CD8-positive, alpha-beta memory T cell (primary cell): ENCODE measurements at regions not wholly inside any gene's neighbourhood (a gene's known extent, or its start where the extent isn't known, plus 50 kb on each side); places are given as distances from the start of the nearest gene placed in this dataset.

ENCODE experiments used
- CTCF ChIA-PET: fragments of 350-600 bp; sonication (Branson Sonifier 250); formaldehyde crosslinking; loops from one replicate; lab custom pipeline; 2021; ENCODE audit warnings: antibody characterized with exemption; lab: Charles Lee
- POLR2A ChIA-PET: fragments of 350-600 bp; sonication (Branson Sonifier 250); formaldehyde crosslinking; loops from one replicate; lab custom pipeline; 2021; ENCODE audit warnings: antibody characterized with exemption; lab: Charles Lee
- DNase-seq, 5 donors: peaks; one replicate each; pipeline versions ENCODE4 v3.0.0 to v3.0.0-alpha.2; 2020 to 2022; ENCODE audit warnings: mixed read lengths in 1 of 5
- H3K27ac ChIP-seq: one replicate; pipeline ENCODE4 v1.7.0; 2013; ENCODE audit warnings: low read depth, mild to moderate bottlenecking, low read length, moderate library complexity
- H3K27me3 ChIP-seq: 2 replicates; pipeline ENCODE4 v1.7.0; 2013; ENCODE audit warnings: low read length, mild to moderate bottlenecking; ENCODE audit not compliant: insufficient read depth, poor library complexity, severe bottlenecking
- H3K36me3 ChIP-seq: 2 replicates; pipeline ENCODE4 v1.7.0; 2013; ENCODE audit warnings: mild to moderate bottlenecking, low read length, moderate library complexity; ENCODE audit not compliant: insufficient read depth
- H3K4me1 ChIP-seq: 2 replicates; pipeline ENCODE4 v1.7.0; 2013; ENCODE audit warnings: mild to moderate bottlenecking, low read length, moderate library complexity; ENCODE audit not compliant: insufficient read depth
- H3K4me3 ChIP-seq: 2 replicates; pipeline ENCODE4 v1.7.0; 2013; ENCODE audit warnings: mild to moderate bottlenecking, low read length
- H3K9me3 ChIP-seq: 2 replicates; pipeline ENCODE4 v1.7.0; 2013; ENCODE audit warnings: mild to moderate bottlenecking, low read length
- H3K27ac Mint-ChIP-seq, 8 donors: one replicate each; pipeline ENCODE4 v1.8.0; 2020 to 2021; ENCODE audit warnings: mixed read lengths in 8 of 8, mild to moderate bottlenecking in 6 of 8, inconsistent platforms in 3 of 8, moderate library complexity in 3 of 8
- H3K27me3 Mint-ChIP-seq, 2 donors: one replicate each; pipeline ENCODE4 v1.8.0; 2020 to 2021; ENCODE audit warnings: mixed read lengths in 2 of 2, mild to moderate bottlenecking in 1 of 2, moderate library complexity in 1 of 2
- H3K36me3 Mint-ChIP-seq, 3 donors: one replicate each; pipeline ENCODE4 v1.8.0; 2020 to 2021; ENCODE audit warnings: mixed read lengths in 3 of 3, inconsistent platforms in 1 of 3, mild to moderate bottlenecking in 1 of 3
- H3K4me1 Mint-ChIP-seq, 3 donors: one replicate each; pipeline ENCODE4 v1.8.0; 2020 to 2021; ENCODE audit warnings: mixed read lengths in 3 of 3, inconsistent platforms in 1 of 3, mild to moderate bottlenecking in 1 of 3
- H3K4me3 Mint-ChIP-seq, 7 donors: one replicate each; pipeline ENCODE4 v1.8.0; 2020 to 2021; ENCODE audit warnings: mixed read lengths in 7 of 7, mild to moderate bottlenecking in 6 of 7, moderate library complexity in 4 of 7, inconsistent platforms in 2 of 7
- H3K9me3 Mint-ChIP-seq, 5 donors: one replicate each; pipeline ENCODE4 v1.8.0; 2020 to 2022; ENCODE audit warnings: mixed read lengths in 5 of 5, mild to moderate bottlenecking in 3 of 5, moderate library complexity in 2 of 5, inconsistent platforms in 1 of 5

DNA sequence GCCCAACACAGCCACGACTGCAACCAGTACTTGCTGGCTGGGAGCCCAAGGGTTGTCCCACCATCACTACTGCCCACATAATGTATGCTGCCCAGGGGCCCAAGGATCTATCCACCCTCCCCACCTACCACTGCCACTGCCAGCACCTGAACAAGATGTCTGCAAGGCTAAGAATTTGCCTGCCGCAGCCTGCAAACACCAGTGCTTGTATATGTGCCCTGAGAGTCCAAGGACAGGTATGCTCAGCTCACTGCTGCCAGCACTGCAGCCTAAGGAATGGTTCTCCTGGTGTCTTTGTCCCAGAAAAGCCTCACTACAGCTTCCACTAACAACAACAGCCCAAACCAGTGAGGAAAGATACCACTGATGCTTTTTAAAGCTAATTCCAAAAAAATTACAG is 1174.0 kb downstream of the SORCS1 start:
- H3K36me3 Mint-ChIP-seq, result no peaks in the 10 kb centered on the region
- no peak for DNase-seq
- H3K27me3 Mint-ChIP-seq, result no peaks in the 10 kb centered on the region
- peaks cover 0 to 14% (median 11%) of the 10 kb centered on the region in 5 donors for H3K9me3 Mint-ChIP-seq
- Histone ChIP-seq H3K4me3 (no peak overlapping the region), H3K27ac (no peak overlapping the region), H3K9me3 (no peaks in the 10 kb centered on the region), H3K4me1 (no peaks in the 10 kb centered on the region), H3K36me3 (no peaks in the 10 kb centered on the region), H3K27me3 (no peaks in the 10 kb centered on the region)
- no peak overlapping the region for H3K27ac Mint-ChIP-seq
- H3K4me3 Mint-ChIP-seq, result no peak overlapping the region
- no peaks in the 10 kb centered on the region for H3K4me1 Mint-ChIP-seq
- ChIA-PET POLR2A (no interaction called here), CTCF (no interaction called here)

DNA sequence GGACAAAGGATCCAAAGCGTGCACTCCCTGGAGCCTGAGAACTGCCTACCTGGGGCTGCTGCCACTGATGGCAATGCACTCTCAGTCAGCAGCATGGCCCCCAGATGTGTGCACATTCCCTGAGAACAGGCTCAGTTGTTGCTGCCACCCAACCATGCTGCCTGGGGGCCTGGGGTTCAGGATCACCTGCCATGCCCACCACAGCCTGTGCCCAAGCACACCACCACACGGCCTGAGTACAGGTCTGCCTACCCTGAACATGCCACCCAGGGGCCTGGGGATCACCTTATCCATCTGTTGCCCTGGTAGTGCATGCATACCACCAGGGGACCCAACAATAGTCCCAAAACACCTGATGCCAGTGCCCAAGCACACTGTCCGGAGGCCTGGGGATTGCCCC is 1174.5 kb downstream of the SORCS1 start:
- H3K27ac ChIP-seq, result no peak overlapping the region
- no peaks in the 10 kb centered on the region for H3K9me3 ChIP-seq
- ChIA-PET POLR2A (no interaction called here), CTCF (no interaction called here)
- Mint-ChIP-seq H3K4me3 (no peak overlapping the region), H3K4me1 (no peaks in the 10 kb centered on the region), H3K9me3 (peaks cover 0 to 15% (median 11%) of the 10 kb centered on the region in 5 donors), H3K27ac (no peak overlapping the region), H3K27me3 (no peaks in the 10 kb centered on the region), H3K36me3 (no peaks in the 10 kb centered on the region)
- H3K4me3 ChIP-seq, result no peak overlapping the region
- H3K4me1 ChIP-seq, result no peaks in the 10 kb centered on the region
- no peak for DNase-seq
- H3K36me3 ChIP-seq, result no peaks in the 10 kb centered on the region
- no peaks in the 10 kb centered on the region for H3K27me3 ChIP-seq

DNA sequence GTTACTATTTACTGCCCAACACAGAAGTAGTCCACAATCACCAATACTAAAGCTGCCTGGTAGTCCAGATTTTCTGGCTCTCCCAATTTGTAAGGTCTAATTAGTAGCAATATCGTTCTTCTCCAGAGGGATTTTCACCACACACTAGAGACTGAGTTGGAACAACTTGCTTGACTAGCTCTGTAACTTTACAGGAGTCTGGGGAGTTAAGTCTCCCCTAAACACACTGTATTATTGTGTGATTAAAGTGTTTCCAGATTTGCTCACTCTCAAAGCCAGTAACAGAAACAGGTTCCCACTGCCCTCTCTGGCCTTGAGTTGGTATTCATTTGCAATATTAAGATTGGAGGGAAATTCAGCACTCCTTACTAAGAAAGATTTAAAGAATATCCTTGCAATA is 1175.7 kb downstream of the SORCS1 start:
- Histone ChIP-seq H3K9me3 (no peaks in the 10 kb centered on the region), H3K4me3 (no peak overlapping the region), H3K27me3 (no peaks in the 10 kb centered on the region), H3K36me3 (no peaks in the 10 kb centered on the region), H3K4me1 (no peaks in the 10 kb centered on the region), H3K27ac (no peak overlapping the region)
- CTCF ChIA-PET, result no interaction called here
- Mint-ChIP-seq H3K27me3 (no peaks in the 10 kb centered on the region), H3K27ac (no peak overlapping the region), H3K9me3 (peaks cover 0 to 19% (median 11%) of the 10 kb centered on the region in 5 donors), H3K36me3 (no peaks in the 10 kb centered on the region), H3K4me1 (no peaks in the 10 kb centered on the region), H3K4me3 (no peak overlapping the region)
- no peak for DNase-seq
- POLR2A ChIA-PET, result no interaction called here

GRCh38 chr10:105986912-105987635 is 1177.4 kb downstream of the SORCS1 start:
- H3K9me3 Mint-ChIP-seq, result peaks cover 2 to 19% (median 9%) of the 10 kb centered on the region in 5 donors
- H3K36me3 Mint-ChIP-seq, result no peaks in the 10 kb centered on the region
- POLR2A ChIA-PET, result no interaction called here

GRCh38 chr10:105986486-105986885 is 1178.0 kb downstream of the SORCS1 start:
- no peak for DNase-seq
- Histone ChIP-seq H3K4me3 (no peak overlapping the region), H3K36me3 (no peaks in the 10 kb centered on the region), H3K9me3 (no peaks in the 10 kb centered on the region), H3K27ac (no peak overlapping the region), H3K27me3 (no peaks in the 10 kb centered on the region), H3K4me1 (no peaks in the 10 kb centered on the region)
- H3K4me1 Mint-ChIP-seq, result no peaks in the 10 kb centered on the region
- peaks cover 3 to 19% (median 11%) of the 10 kb centered on the region in 5 donors for H3K9me3 Mint-ChIP-seq
- no peaks in the 10 kb centered on the region for H3K27me3 Mint-ChIP-seq
- POLR2A ChIA-PET, result no interaction called here
- CTCF ChIA-PET, result no interaction called here
- H3K27ac Mint-ChIP-seq, result no peak overlapping the region
- no peaks in the 10 kb centered on the region for H3K36me3 Mint-ChIP-seq
- no peak overlapping the region for H3K4me3 Mint-ChIP-seq

More at GRCh38 chr10:105986912-105987635, 1177.4 kb downstream of the SORCS1 start:
- no peak overlapping the region for H3K4me3 Mint-ChIP-seq
- no peaks in the 10 kb centered on the region for H3K4me1 ChIP-seq
- H3K9me3 ChIP-seq, result no peaks in the 10 kb centered on the region
- no peaks in the 10 kb centered on the region for H3K36me3 ChIP-seq
- no peak overlapping the region for H3K27ac ChIP-seq
- no peaks in the 10 kb centered on the region for H3K4me1 Mint-ChIP-seq
- H3K4me3 ChIP-seq, result no peak overlapping the region
- H3K27ac Mint-ChIP-seq, result no peak overlapping the region
- DNase-seq, result no peak
- no peaks in the 10 kb centered on the region for H3K27me3 Mint-ChIP-seq
- H3K27me3 ChIP-seq, result no peaks in the 10 kb centered on the region
- CTCF ChIA-PET, result no interaction called here

DNA sequence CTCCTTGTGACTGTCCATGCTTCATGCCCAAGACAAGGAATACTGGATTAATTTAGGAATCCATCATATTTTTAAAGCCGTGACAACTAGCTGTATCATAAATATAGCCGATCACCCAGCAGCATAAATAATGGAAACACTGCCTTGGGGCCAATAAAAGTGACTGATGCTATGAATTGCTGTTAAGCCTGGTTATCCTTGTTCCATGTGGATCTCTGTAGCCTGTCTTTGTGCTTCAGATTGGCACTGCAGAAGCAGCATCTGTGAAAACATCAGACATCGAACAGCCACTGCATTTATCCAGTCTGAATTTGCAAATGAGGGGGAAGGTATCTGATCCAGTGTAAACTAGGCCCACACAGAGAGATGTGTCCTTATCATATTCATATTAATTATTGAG is 1181.8 kb downstream of the SORCS1 start:
- no peaks in the 10 kb centered on the region for H3K27me3 Mint-ChIP-seq
- no peak overlapping the region for H3K4me3 Mint-ChIP-seq

DNA sequence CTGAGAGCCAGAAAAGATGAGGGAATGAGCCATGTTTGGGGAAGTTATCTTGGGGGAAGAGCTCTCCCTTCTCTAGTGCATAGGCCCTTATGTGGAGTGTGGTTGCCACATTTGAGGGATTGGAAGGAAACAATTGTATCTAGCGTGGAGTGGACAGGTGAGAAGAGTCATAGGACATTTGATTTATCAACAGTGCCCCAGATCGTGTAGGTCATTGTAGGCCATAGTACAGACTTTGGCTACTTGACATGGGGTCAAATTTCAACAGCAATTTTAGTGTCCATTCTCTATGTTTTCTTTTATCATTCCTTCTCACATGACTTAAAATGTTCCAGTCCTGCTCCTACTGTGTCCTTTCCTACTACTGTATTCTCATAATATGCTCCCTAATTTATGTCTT is 1182.8 kb downstream of the SORCS1 start:
- H3K4me3 ChIP-seq, result no peak overlapping the region
- no peaks in the 10 kb centered on the region for H3K36me3 ChIP-seq
- POLR2A ChIA-PET, result no interaction called here
- no peaks in the 10 kb centered on the region for H3K27me3 ChIP-seq
- Mint-ChIP-seq H3K27me3 (no peaks in the 10 kb centered on the region), H3K36me3 (no peaks in the 10 kb centered on the region), H3K27ac (no peak overlapping the region), H3K4me1 (no peaks in the 10 kb centered on the region), H3K9me3 (peaks cover 8 to 19% (median 14%) of the 10 kb centered on the region in 5 donors), H3K4me3 (no peak overlapping the region)
- CTCF ChIA-PET, result no interaction called here
- no peaks in the 10 kb centered on the region for H3K9me3 ChIP-seq
- H3K27ac ChIP-seq, result no peak overlapping the region
- no peak for DNase-seq
- no peaks in the 10 kb centered on the region for H3K4me1 ChIP-seq

More for the DNA sequence above, 1181.8 kb downstream of the SORCS1 start:
- Mint-ChIP-seq H3K27ac (no peak overlapping the region), H3K36me3 (no peaks in the 10 kb centered on the region), H3K4me1 (no peaks in the 10 kb centered on the region), H3K9me3 (peaks cover 8 to 20% (median 9%) of the 10 kb centered on the region in 5 donors)
- Histone ChIP-seq H3K27ac (no peak overlapping the region), H3K4me1 (no peaks in the 10 kb centered on the region), H3K9me3 (no peaks in the 10 kb centered on the region), H3K36me3 (no peaks in the 10 kb centered on the region), H3K4me3 (no peak overlapping the region), H3K27me3 (no peaks in the 10 kb centered on the region)
- ChIA-PET POLR2A (no interaction called here), CTCF (no interaction called here)
- no peak for DNase-seq

DNA sequence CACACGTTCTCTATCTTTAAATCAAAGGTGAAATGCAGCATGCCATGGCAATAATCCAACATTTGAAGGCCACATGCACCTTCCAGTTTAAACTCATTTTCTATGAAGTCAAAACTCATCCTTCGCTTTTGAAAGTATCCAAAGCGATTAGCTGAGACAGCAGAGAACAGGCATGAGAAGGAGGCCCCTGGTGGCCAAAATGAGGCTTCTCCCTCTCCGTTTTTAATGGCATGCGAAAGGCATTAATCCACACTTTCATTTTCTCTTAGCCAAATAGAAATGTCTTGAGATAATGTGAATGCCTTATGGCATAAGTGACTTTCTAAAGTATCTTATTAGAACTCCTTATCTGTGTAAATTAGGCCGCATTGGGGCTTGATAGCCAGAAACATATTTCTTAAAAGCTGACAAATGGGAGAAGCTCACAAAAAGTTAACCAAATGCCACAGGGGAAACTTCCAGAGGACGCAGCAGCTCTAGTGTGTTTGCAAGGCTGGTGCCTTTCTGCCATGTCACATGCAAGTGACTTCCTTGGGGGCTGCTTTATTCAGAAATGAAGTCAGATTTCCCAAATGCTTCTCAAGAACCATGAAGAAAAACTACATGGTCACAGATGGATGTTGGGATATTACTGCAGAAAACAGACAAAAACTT is 1189.6 kb downstream of the SORCS1 start:
- Histone ChIP-seq H3K27me3 (no peaks in the 10 kb centered on the region), H3K4me1 (no peaks in the 10 kb centered on the region), H3K27ac (no peak overlapping the region), H3K9me3 (no peaks in the 10 kb centered on the region), H3K4me3 (no peak overlapping the region), H3K36me3 (no peaks in the 10 kb centered on the region)
- ChIA-PET POLR2A (no interaction called here), CTCF (no interaction called here)
- Mint-ChIP-seq H3K27ac (no peak overlapping the region), H3K4me1 (no peaks in the 10 kb centered on the region), H3K36me3 (no peaks in the 10 kb centered on the region), H3K9me3 (peaks cover 3 to 15% (median 8%) of the 10 kb centered on the region in 5 donors), H3K27me3 (peaks cover 0 to 1% of the 10 kb centered on the region in 2 donors), H3K4me3 (no peak overlapping the region)
- no peak for DNase-seq
